Testis (tissue), 2 donors: ENCODE measurements at regions not wholly inside any gene's neighbourhood (a gene's known extent, or its start where the extent isn't known, plus 50 kb on each side); places are given as distances from the start of the nearest gene placed in this dataset.
A peak's percentile ranks its signal among the peaks of the same experiment; 100 is the strongest.
"Not testable (repeated sequence)": the region's sequence is repeated elsewhere in the genome, so short reads cannot be mapped to it uniquely, and the experiment has no call there.

ENCODE experiments used
- DNase-seq: peaks from one replicate; pipeline ENCODE4 v3.0.0-alpha.2; 2019
- H3K27ac ChIP-seq, 2 donors: fragments of 200-600 bp; sonication (generic); one replicate each; pipeline ENCODE4 v1.5.1; 2019
- H3K27me3 ChIP-seq: fragments of 200-600 bp; sonication (generic); one replicate; pipeline ENCODE4 v1.5.1; 2019
- H3K36me3 ChIP-seq: fragments of 200-600 bp; sonication (generic); one replicate; pipeline ENCODE4 v1.5.1; 2017; ENCODE audit warnings: low read depth; ENCODE audit errors: missing control alignments
- H3K4me1 ChIP-seq: fragments of 200-600 bp; sonication (generic); one replicate; pipeline ENCODE4 v1.5.1; 2019
- H3K4me3 ChIP-seq, 2 donors: fragments of 200-600 bp; sonication (generic); one replicate each; pipeline ENCODE4 v1.5.1; 2017 to 2019
- H3K9me3 ChIP-seq: fragments of 200-600 bp; sonication (generic); one replicate; pipeline ENCODE4 v1.5.1; 2017
- CTCF ChIP-seq, 3 experiments: fragments of 450-650 bp in 2 of 3; fragments of 200-600 bp in 1 of 3; sonication (generic) in 1 of 3; IDR thresholded peaks; one replicate each; pipeline ENCODE4 v1.5.1; 2016 to 2019; ENCODE audit warnings: antibody characterized with exemption in 3 of 3, mild to moderate bottlenecking in 2 of 3, moderate library complexity in 1 of 3
- POLR2A ChIP-seq: fragments of 450-650 bp; IDR thresholded peaks from one replicate; pipeline ENCODE4 v1.6.1; 2017; ENCODE audit warnings: antibody characterized with exemption, mild to moderate bottlenecking, moderate library complexity
- WGBS, 2 donors: methylation state at CpG; one replicate each; pipeline ENCODE4 v1.1.5; 2018; 5-methylcytosine and 5-hydroxymethylcytosine counted together
- intact Hi-C: fragments of 100-400 bp; cut with DNase I; formaldehyde crosslinking; loops from one replicate; pipeline ENCODE4 v1.15.1; 2023; ENCODE audit warnings: low total_unique reads

- WGBS, 2 donors = 93 to 97% methylated on average over 7 of the region's 7 CpGs
- TF ChIP-seq POLR2A (no peak), CTCF (IDR thresholded peaks at IDR 0.05) (no peak)
- Histone ChIP-seq H3K27ac (no peak overlapping the region), H3K36me3 (no peaks in the 10 kb centered on the region), H3K4me1 (peaks cover 13% of the 10 kb centered on the region), H3K27me3 (no peaks in the 10 kb centered on the region), H3K9me3 (no peaks in the 10 kb centered on the region), H3K4me3 (no peak overlapping the region)
- intact Hi-C loops = loop anchor here (10.0 kb wide), 3 partner anchors 375 to 645 kb away; no protein-coding TSS in a partner anchor
- DNase-seq = no peak
Observed at GRCh38 chr20:22690000-22690399, 105.6 kb upstream of the FOXA2 start.

- WGBS, 2 donors = 63 to 74% methylated on average over 5 to 7 of the region's 7 CpGs
- Histone ChIP-seq H3K27me3 (no peaks in the 10 kb centered on the region), H3K4me3 (no peak overlapping the region), H3K9me3 (no peaks in the 10 kb centered on the region), H3K4me1 (peaks cover 13% of the 10 kb centered on the region), H3K27ac (no peak overlapping the region), H3K36me3 (no peaks in the 10 kb centered on the region)
- no peak for DNase-seq
- no peak for TF ChIP-seq CTCF (IDR thresholded peaks at IDR 0.05)
- intact Hi-C loops = loop anchor here (10.0 kb wide), 3 partner anchors 374 to 644 kb away; no protein-coding TSS in a partner anchor
Observed at GRCh38 chr20:22690616-22691179, 106.3 kb upstream of the FOXA2 start.

GRCh38 chr20:22691369-22692118 lies 107.2 kb upstream of the FOXA2 start:
- H3K27ac ChIP-seq = peak overlapping the region; percentile 9 to 46
- 19 to 21% methylated on average over 23 to 25 of the region's 25 CpGs for WGBS, 2 donors
- no peaks in the 10 kb centered on the region for H3K27me3 ChIP-seq
- intact Hi-C loops = loop anchor here (10.0 kb wide), 3 partner anchors 373 to 643 kb away; no protein-coding TSS in a partner anchor
- H3K36me3 ChIP-seq = no peaks in the 10 kb centered on the region
- TF ChIP-seq CTCF (IDR thresholded peaks at IDR 0.05) = peak; percentile 79 to 93 (median 90)
- TF ChIP-seq POLR2A = no peak
- peak; percentile 89 for DNase-seq
- H3K4me1 ChIP-seq = peaks cover 13% of the 10 kb centered on the region
- peak overlapping the region; percentile 13 to 36 for H3K4me3 ChIP-seq
- no peaks in the 10 kb centered on the region for H3K9me3 ChIP-seq

GRCh38 chr20:22692119-22692475 lies 107.7 kb upstream of the FOXA2 start:
- peaks cover 13% of the 10 kb centered on the region for H3K4me1 ChIP-seq
- intact Hi-C loops = loop anchor here (10.0 kb wide), 3 partner anchors 373 to 643 kb away; no protein-coding TSS in a partner anchor
- H3K9me3 ChIP-seq = no peaks in the 10 kb centered on the region
- no peak for DNase-seq
- 15 to 23% methylated on average over 4 of the region's 4 CpGs for WGBS, 2 donors
- peak overlapping the region; percentile 13 to 36 for H3K4me3 ChIP-seq
- H3K27ac ChIP-seq = peak overlapping the region; percentile 9 to 46
- no peaks in the 10 kb centered on the region for H3K27me3 ChIP-seq
- no peaks in the 10 kb centered on the region for H3K36me3 ChIP-seq
- TF ChIP-seq CTCF (IDR thresholded peaks at IDR 0.05) (no peak), POLR2A (no peak)

GRCh38 chr20:22692620-22693019 lies 108.2 kb upstream of the FOXA2 start:
- H3K27ac ChIP-seq, H3K4me3 ChIP-seq, H3K9me3 ChIP-seq, DNase-seq, H3K27me3 ChIP-seq, H3K36me3 ChIP-seq: not testable (repeated sequence)
- WGBS, 2 donors = 42 to 59% methylated on average over 6 of the region's 6 CpGs
- H3K4me1 ChIP-seq = peaks cover 13% of the 10 kb centered on the region
- intact Hi-C loops = loop anchor here (10.0 kb wide), 3 partner anchors 372 to 642 kb away; no protein-coding TSS in a partner anchor
